Testis (tissue), 2 donors: ENCODE measurements at regions not wholly inside any gene's neighbourhood (a gene's known extent, or its start where the extent isn't known, plus 50 kb on each side); places are given as distances from the start of the nearest gene placed in this dataset.
"Not testable (repeated sequence)": the region's sequence is repeated elsewhere in the genome, so short reads cannot be mapped to it uniquely, and the experiment has no call there.

Experiments
- POLR2A ChIP-seq: fragments of 450-650 bp; IDR thresholded peaks from one replicate; pipeline ENCODE4 v1.6.1; 2017; ENCODE audit warnings: antibody characterized with exemption, mild to moderate bottlenecking, moderate library complexity
- TF ChIP-seq, protein P1 (sequence below), 3 experiments: fragments of 450-650 bp in 2 of 3; fragments of 200-600 bp in 1 of 3; sonication (generic) in 1 of 3; IDR thresholded peaks; one replicate each; pipeline ENCODE4 v1.5.1; 2016 to 2019; ENCODE audit warnings: antibody characterized with exemption in 3 of 3, mild to moderate bottlenecking in 2 of 3, moderate library complexity in 1 of 3

DNA sequence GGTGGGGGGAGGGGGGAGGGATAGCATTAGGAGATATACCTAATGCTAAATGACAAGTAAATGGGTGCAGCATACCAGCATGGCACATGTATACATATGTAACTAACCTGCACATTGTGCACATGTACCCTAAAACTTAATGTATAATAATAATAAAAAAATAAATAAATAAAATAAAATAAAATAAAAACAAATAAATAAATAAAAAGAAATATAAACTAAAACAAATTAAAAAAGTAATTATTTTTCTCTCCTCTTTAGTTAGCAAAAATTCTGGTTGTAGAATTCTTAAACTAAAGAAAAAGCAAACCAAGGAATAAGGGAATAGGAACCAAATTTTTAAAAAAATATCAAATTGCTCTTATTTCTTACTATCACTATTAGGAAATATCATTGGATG lies 267.3 kb downstream of the CCER1 start:
- TF ChIP-seq, protein P1, sequence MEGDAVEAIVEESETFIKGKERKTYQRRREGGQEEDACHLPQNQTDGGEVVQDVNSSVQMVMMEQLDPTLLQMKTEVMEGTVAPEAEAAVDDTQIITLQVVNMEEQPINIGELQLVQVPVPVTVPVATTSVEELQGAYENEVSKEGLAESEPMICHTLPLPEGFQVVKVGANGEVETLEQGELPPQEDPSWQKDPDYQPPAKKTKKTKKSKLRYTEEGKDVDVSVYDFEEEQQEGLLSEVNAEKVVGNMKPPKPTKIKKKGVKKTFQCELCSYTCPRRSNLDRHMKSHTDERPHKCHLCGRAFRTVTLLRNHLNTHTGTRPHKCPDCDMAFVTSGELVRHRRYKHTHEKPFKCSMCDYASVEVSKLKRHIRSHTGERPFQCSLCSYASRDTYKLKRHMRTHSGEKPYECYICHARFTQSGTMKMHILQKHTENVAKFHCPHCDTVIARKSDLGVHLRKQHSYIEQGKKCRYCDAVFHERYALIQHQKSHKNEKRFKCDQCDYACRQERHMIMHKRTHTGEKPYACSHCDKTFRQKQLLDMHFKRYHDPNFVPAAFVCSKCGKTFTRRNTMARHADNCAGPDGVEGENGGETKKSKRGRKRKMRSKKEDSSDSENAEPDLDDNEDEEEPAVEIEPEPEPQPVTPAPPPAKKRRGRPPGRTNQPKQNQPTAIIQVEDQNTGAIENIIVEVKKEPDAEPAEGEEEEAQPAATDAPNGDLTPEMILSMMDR (IDR thresholded peaks at IDR 0.05): not testable (repeated sequence)
- not testable (repeated sequence) for TF ChIP-seq POLR2A
